Neural cell (in vitro differentiated cells): ENCODE measurements at regions not wholly inside any gene's neighbourhood (a gene's known extent, or its start where the extent isn't known, plus 50 kb on each side); places are given as distances from the start of the nearest gene placed in this dataset.

Source experiments
- POLR2AphosphoS5 ChIP-seq: IDR thresholded peaks from 2 replicates; pipeline ENCODE4 v1.6.1; 2012
- TAF1 ChIP-seq: IDR thresholded peaks from 2 replicates; pipeline ENCODE4 v1.6.1; 2012; ENCODE audit warnings: low read depth
- TF ChIP-seq, protein P1 (sequence below): fragments of 450-650 bp; IDR thresholded peaks from 2 replicates; pipeline ENCODE4 v1.5.1; 2014; ENCODE audit warnings: antibody characterized with exemption, mild to moderate bottlenecking, moderate library complexity; ENCODE audit not compliant: poor library complexity, severe bottlenecking

DNA sequence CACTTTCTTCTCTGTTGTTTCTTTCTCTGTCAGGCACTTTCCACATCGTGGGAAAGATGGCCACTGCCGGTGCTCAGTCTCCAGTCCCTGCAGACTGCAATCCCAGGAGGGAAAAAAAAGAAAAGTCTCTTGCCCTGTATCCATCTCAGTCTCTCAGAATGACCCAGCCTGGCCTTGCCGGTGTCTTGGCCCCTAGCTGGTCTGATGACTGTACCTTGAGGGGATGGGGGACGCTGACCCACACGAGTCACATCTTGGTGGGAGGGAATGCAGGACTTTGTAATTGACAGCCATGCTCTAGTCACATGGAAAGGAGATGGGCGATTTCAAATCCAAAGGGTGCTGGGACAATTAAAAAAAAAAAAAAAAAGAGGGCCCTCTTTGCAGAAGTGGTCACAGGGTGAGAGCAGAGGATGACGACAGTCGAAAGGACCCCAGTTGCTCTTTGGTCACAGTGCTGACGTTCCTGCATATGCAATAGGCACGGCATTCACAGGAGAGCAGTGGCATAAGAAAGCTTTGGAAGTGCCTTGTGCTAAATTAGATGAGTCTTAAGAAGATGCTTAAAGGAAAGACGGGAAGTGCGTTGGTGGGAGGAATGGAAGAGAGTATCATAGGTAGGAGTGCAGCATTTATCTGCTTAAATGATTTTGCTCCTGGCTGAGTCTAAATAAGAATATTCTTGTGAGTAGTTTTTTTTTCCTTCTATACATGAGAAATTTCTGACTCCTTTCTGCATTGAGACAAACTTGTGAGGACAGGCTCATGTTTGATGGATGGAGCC, 63.9 kb upstream of the AKAP12 start:
- TF ChIP-seq, protein P1, sequence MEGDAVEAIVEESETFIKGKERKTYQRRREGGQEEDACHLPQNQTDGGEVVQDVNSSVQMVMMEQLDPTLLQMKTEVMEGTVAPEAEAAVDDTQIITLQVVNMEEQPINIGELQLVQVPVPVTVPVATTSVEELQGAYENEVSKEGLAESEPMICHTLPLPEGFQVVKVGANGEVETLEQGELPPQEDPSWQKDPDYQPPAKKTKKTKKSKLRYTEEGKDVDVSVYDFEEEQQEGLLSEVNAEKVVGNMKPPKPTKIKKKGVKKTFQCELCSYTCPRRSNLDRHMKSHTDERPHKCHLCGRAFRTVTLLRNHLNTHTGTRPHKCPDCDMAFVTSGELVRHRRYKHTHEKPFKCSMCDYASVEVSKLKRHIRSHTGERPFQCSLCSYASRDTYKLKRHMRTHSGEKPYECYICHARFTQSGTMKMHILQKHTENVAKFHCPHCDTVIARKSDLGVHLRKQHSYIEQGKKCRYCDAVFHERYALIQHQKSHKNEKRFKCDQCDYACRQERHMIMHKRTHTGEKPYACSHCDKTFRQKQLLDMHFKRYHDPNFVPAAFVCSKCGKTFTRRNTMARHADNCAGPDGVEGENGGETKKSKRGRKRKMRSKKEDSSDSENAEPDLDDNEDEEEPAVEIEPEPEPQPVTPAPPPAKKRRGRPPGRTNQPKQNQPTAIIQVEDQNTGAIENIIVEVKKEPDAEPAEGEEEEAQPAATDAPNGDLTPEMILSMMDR, result no peak
- no peak for TF ChIP-seq POLR2AphosphoS5
- TF ChIP-seq TAF1, result no peak
